ENCODE measurements at regions not wholly inside any gene's neighbourhood (a gene's known extent, or its start where the extent isn't known, plus 50 kb on each side); places are given as distances from the start of the nearest gene placed in this dataset.

- Histone ChIP-seq H3K4me1 (ENCODE audit: control insufficient read depth, insufficient read depth, low read length) (no peaks in the 10 kb centered on the region), H3K27me3 (ENCODE audit: control insufficient read depth, insufficient read depth, low read length) (no peaks in the 10 kb centered on the region), H3K9me3 (ENCODE audit: control insufficient read depth, low read length) (no peaks in the 10 kb centered on the region), H3K36me3 (ENCODE audit: control insufficient read depth, insufficient read depth, low read length) (no peaks in the 10 kb centered on the region), H3K4me3 (ENCODE audit: low read length) (no peak overlapping the region), H3K9ac (ENCODE audit: low read length) (no peak overlapping the region)
These were observed 471.7 kb upstream of the KLHL1 start for GRCh38 chr13:70579941-70580340.

- no peaks in the 10 kb centered on the region for H3K9me3 ChIP-seq (ENCODE audit: control insufficient read depth, low read length)
- no peaks in the 10 kb centered on the region for H3K4me1 ChIP-seq (ENCODE audit: control insufficient read depth, insufficient read depth, low read length)
- H3K27me3 ChIP-seq (ENCODE audit: control insufficient read depth, insufficient read depth, low read length) = no peaks in the 10 kb centered on the region
- H3K4me3 ChIP-seq (ENCODE audit: low read length) = no peak overlapping the region
- no peaks in the 10 kb centered on the region for H3K36me3 ChIP-seq (ENCODE audit: control insufficient read depth, insufficient read depth, low read length)
- no peak overlapping the region for H3K9ac ChIP-seq (ENCODE audit: low read length)
These were observed 463.0 kb upstream of the KLHL1 start for GRCh38 chr13:70571221-70571620.

GRCh38 chr13:70568571-70568970 is 460.3 kb upstream of the KLHL1 start:
- Histone ChIP-seq H3K27me3 (ENCODE audit: control insufficient read depth, insufficient read depth, low read length) (no peaks in the 10 kb centered on the region), H3K36me3 (ENCODE audit: control insufficient read depth, insufficient read depth, low read length) (no peaks in the 10 kb centered on the region), H3K4me3 (ENCODE audit: low read length) (no peak overlapping the region), H3K9me3 (ENCODE audit: control insufficient read depth, low read length) (no peaks in the 10 kb centered on the region), H3K4me1 (ENCODE audit: control insufficient read depth, insufficient read depth, low read length) (no peaks in the 10 kb centered on the region), H3K9ac (ENCODE audit: low read length) (no peak overlapping the region)

- Histone ChIP-seq H3K27me3 (ENCODE audit: control insufficient read depth, insufficient read depth, low read length) (no peaks in the 10 kb centered on the region), H3K36me3 (ENCODE audit: control insufficient read depth, insufficient read depth, low read length) (no peaks in the 10 kb centered on the region), H3K9ac (ENCODE audit: low read length) (no peak overlapping the region), H3K4me3 (ENCODE audit: low read length) (no peak overlapping the region), H3K4me1 (ENCODE audit: control insufficient read depth, insufficient read depth, low read length) (no peaks in the 10 kb centered on the region), H3K9me3 (ENCODE audit: control insufficient read depth, low read length) (no peaks in the 10 kb centered on the region)
These were observed 436.5 kb upstream of the KLHL1 start for GRCh38 chr13:70544706-70545105.

GRCh38 chr13:70541451-70541850 is 433.2 kb upstream of the KLHL1 start:
- Histone ChIP-seq H3K4me3 (ENCODE audit: low read length) (no peak overlapping the region), H3K36me3 (ENCODE audit: control insufficient read depth, insufficient read depth, low read length) (no peaks in the 10 kb centered on the region), H3K27me3 (ENCODE audit: control insufficient read depth, insufficient read depth, low read length) (no peaks in the 10 kb centered on the region), H3K4me1 (ENCODE audit: control insufficient read depth, insufficient read depth, low read length) (no peaks in the 10 kb centered on the region), H3K9ac (ENCODE audit: low read length) (no peak overlapping the region), H3K9me3 (ENCODE audit: control insufficient read depth, low read length) (no peaks in the 10 kb centered on the region)

- Histone ChIP-seq H3K9me3 (ENCODE audit: control insufficient read depth, low read length) (no peaks in the 10 kb centered on the region), H3K27me3 (ENCODE audit: control insufficient read depth, insufficient read depth, low read length) (no peaks in the 10 kb centered on the region), H3K4me3 (ENCODE audit: low read length) (no peak overlapping the region), H3K9ac (ENCODE audit: low read length) (no peak overlapping the region), H3K4me1 (ENCODE audit: control insufficient read depth, insufficient read depth, low read length) (no peaks in the 10 kb centered on the region), H3K36me3 (ENCODE audit: control insufficient read depth, insufficient read depth, low read length) (no peaks in the 10 kb centered on the region)
These were observed 426.2 kb upstream of the KLHL1 start for GRCh38 chr13:70534466-70534865.

GRCh38 chr13:70529652-70530051 is 421.4 kb upstream of the KLHL1 start:
- Histone ChIP-seq H3K9me3 (ENCODE audit: control insufficient read depth, low read length) (no peaks in the 10 kb centered on the region), H3K27me3 (ENCODE audit: control insufficient read depth, insufficient read depth, low read length) (no peaks in the 10 kb centered on the region), H3K36me3 (ENCODE audit: control insufficient read depth, insufficient read depth, low read length) (no peaks in the 10 kb centered on the region), H3K4me1 (ENCODE audit: control insufficient read depth, insufficient read depth, low read length) (no peaks in the 10 kb centered on the region), H3K9ac (ENCODE audit: low read length) (no peak overlapping the region), H3K4me3 (ENCODE audit: low read length) (no peak overlapping the region)

GRCh38 chr13:70527599-70527998 is 419.3 kb upstream of the KLHL1 start:
- Histone ChIP-seq H3K27me3 (ENCODE audit: control insufficient read depth, insufficient read depth, low read length) (no peaks in the 10 kb centered on the region), H3K4me1 (ENCODE audit: control insufficient read depth, insufficient read depth, low read length) (no peaks in the 10 kb centered on the region), H3K9me3 (ENCODE audit: control insufficient read depth, low read length) (no peaks in the 10 kb centered on the region), H3K4me3 (ENCODE audit: low read length) (no peak overlapping the region), H3K9ac (ENCODE audit: low read length) (no peak overlapping the region), H3K36me3 (ENCODE audit: control insufficient read depth, insufficient read depth, low read length) (no peaks in the 10 kb centered on the region)

GRCh38 chr13:70523622-70524021 is 415.4 kb upstream of the KLHL1 start:
- Histone ChIP-seq H3K4me3 (ENCODE audit: low read length) (no peak overlapping the region), H3K9ac (ENCODE audit: low read length) (no peak overlapping the region), H3K36me3 (ENCODE audit: control insufficient read depth, insufficient read depth, low read length) (no peaks in the 10 kb centered on the region), H3K27me3 (ENCODE audit: control insufficient read depth, insufficient read depth, low read length) (no peaks in the 10 kb centered on the region), H3K9me3 (ENCODE audit: control insufficient read depth, low read length) (no peaks in the 10 kb centered on the region), H3K4me1 (ENCODE audit: control insufficient read depth, insufficient read depth, low read length) (no peaks in the 10 kb centered on the region)

GRCh38 chr13:70520275-70521036 is 412.2 kb upstream of the KLHL1 start:
- Histone ChIP-seq H3K4me1 (ENCODE audit: control insufficient read depth, insufficient read depth, low read length) (no peaks in the 10 kb centered on the region), H3K27me3 (ENCODE audit: control insufficient read depth, insufficient read depth, low read length) (no peaks in the 10 kb centered on the region), H3K36me3 (ENCODE audit: control insufficient read depth, insufficient read depth, low read length) (no peaks in the 10 kb centered on the region), H3K9me3 (ENCODE audit: control insufficient read depth, low read length) (no peaks in the 10 kb centered on the region), H3K9ac (ENCODE audit: low read length) (no peak overlapping the region), H3K4me3 (ENCODE audit: low read length) (no peak overlapping the region)

GRCh38 chr13:70518081-70518480 is 409.8 kb upstream of the KLHL1 start:
- H3K4me1 ChIP-seq (ENCODE audit: control insufficient read depth, insufficient read depth, low read length) = no peaks in the 10 kb centered on the region
- H3K9ac ChIP-seq (ENCODE audit: low read length) = no peak overlapping the region
- no peaks in the 10 kb centered on the region for H3K27me3 ChIP-seq (ENCODE audit: control insufficient read depth, insufficient read depth, low read length)
- H3K36me3 ChIP-seq (ENCODE audit: control insufficient read depth, insufficient read depth, low read length) = no peaks in the 10 kb centered on the region
- H3K9me3 ChIP-seq (ENCODE audit: control insufficient read depth, low read length) = no peaks in the 10 kb centered on the region
- no peak overlapping the region for H3K4me3 ChIP-seq (ENCODE audit: low read length)

GRCh38 chr13:70516226-70516625 is 408.0 kb upstream of the KLHL1 start:
- Histone ChIP-seq H3K4me1 (ENCODE audit: control insufficient read depth, insufficient read depth, low read length) (no peaks in the 10 kb centered on the region), H3K4me3 (ENCODE audit: low read length) (no peak overlapping the region), H3K9me3 (ENCODE audit: control insufficient read depth, low read length) (no peaks in the 10 kb centered on the region), H3K36me3 (ENCODE audit: control insufficient read depth, insufficient read depth, low read length) (no peaks in the 10 kb centered on the region), H3K27me3 (ENCODE audit: control insufficient read depth, insufficient read depth, low read length) (no peaks in the 10 kb centered on the region), H3K9ac (ENCODE audit: low read length) (no peak overlapping the region)

Data from mucosa of stomach (tissue), 1 donor.